ENCODE measurements at regions not wholly inside any gene's neighbourhood (a gene's known extent, or its start where the extent isn't known, plus 50 kb on each side); places are given as distances from the start of the nearest gene placed in this dataset.

- no peak for DNase-seq (ENCODE audit: low read depth, low spot score)
These were observed 954.6 kb upstream of the LCORL start for GRCh38 chr4:18975916-18976808.

- DNase-seq (ENCODE audit: low read depth, low spot score), result no peak
These were observed 951.7 kb upstream of the LCORL start for GRCh38 chr4:18973296-18973695.

GRCh38 chr4:18961879-18962278 is 940.3 kb upstream of the LCORL start:
- no peak for DNase-seq (ENCODE audit: low read depth, low spot score)

GRCh38 chr4:18961266-18961665 is 939.7 kb upstream of the LCORL start:
- DNase-seq (ENCODE audit: low read depth, low spot score), result no peak

- DNase-seq (ENCODE audit: low read depth, low spot score), result no peak
These were observed 936.2 kb upstream of the LCORL start for GRCh38 chr4:18957716-18958115.

- no peak for DNase-seq (ENCODE audit: low read depth, low spot score)
These were observed 933.0 kb upstream of the LCORL start for GRCh38 chr4:18954538-18954937.

GRCh38 chr4:18953613-18954012 is 932.1 kb upstream of the LCORL start:
- no peak for DNase-seq (ENCODE audit: low read depth, low spot score)

GRCh38 chr4:18945464-18945863 is 923.9 kb upstream of the LCORL start:
- DNase-seq (ENCODE audit: low read depth, low spot score), result no peak

GRCh38 chr4:18942874-18943273 is 921.3 kb upstream of the LCORL start:
- DNase-seq (ENCODE audit: low read depth, low spot score), result no peak

GRCh38 chr4:18938343-18939099 is 917.0 kb upstream of the LCORL start:
- peak; percentile 41 for DNase-seq (ENCODE audit: low read depth, low spot score)

GRCh38 chr4:18937746-18938145 is 916.2 kb upstream of the LCORL start:
- DNase-seq (ENCODE audit: low read depth, low spot score), result no peak

GRCh38 chr4:18937080-18937479 is 915.5 kb upstream of the LCORL start:
- no peak for DNase-seq (ENCODE audit: low read depth, low spot score)

GRCh38 chr4:18935659-18936345 is 914.2 kb upstream of the LCORL start:
- no peak for DNase-seq (ENCODE audit: low read depth, low spot score)

GRCh38 chr4:18934197-18934596 is 912.6 kb upstream of the LCORL start:
- no peak for DNase-seq (ENCODE audit: low read depth, low spot score)

- no peak for DNase-seq (ENCODE audit: low read depth, low spot score)
These were observed 911.3 kb upstream of the LCORL start for GRCh38 chr4:18932730-18933339.

- no peak for DNase-seq (ENCODE audit: low read depth, low spot score)
These were observed 910.3 kb upstream of the LCORL start for GRCh38 chr4:18931643-18932377.

- DNase-seq (ENCODE audit: low read depth, low spot score), result no peak
These were observed 908.9 kb upstream of the LCORL start for GRCh38 chr4:18930487-18930886.

GRCh38 chr4:18923496-18924161 is 902.1 kb upstream of the LCORL start:
- no peak for DNase-seq (ENCODE audit: low read depth, low spot score)

- no peak for DNase-seq (ENCODE audit: low read depth, low spot score)
These were observed 896.1 kb upstream of the LCORL start for GRCh38 chr4:18917689-18918088.

GRCh38 chr4:18914182-18914581 is 892.6 kb upstream of the LCORL start:
- no peak for DNase-seq (ENCODE audit: low read depth, low spot score)

- DNase-seq (ENCODE audit: low read depth, low spot score), result no peak
These were observed 873.4 kb upstream of the LCORL start for GRCh38 chr4:18894928-18895327.

All from smooth muscle cell of the brain vasculature (primary cell).